ENCODE measurements at regions not wholly inside any gene's neighbourhood (a gene's known extent, or its start where the extent isn't known, plus 50 kb on each side); places are given as distances from the start of the nearest gene placed in this dataset.

DNA sequence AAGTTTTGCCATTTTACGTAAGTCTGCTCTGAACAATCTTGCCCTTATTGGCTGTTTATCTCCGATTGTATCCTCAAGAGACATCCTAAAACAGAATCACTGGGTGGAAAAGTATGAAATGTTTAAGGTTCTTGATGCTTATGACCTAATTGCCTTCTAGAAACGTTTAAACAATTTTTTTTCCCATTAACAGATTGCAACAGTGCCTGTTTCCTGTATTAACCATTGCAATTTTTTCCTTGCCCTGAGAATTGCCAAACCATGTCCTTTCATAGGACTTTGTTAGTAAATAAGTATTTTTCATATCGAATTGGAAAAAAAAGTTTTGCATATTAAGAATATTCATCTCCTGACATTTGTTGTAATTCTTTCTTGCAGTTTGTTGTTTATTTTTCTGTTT lies 639.8 kb downstream of the INHBA start:
- Histone ChIP-seq H3K27me3 (no peaks in the 10 kb centered on the region), H3K4me3 (no peak overlapping the region), H3K9me3 (no peaks in the 10 kb centered on the region), H3K36me3 (no peaks in the 10 kb centered on the region), H3K4me1 (ENCODE audit: insufficient read depth) (no peaks in the 10 kb centered on the region), H3K27ac (no peak overlapping the region)
- TF ChIP-seq, protein P1, sequence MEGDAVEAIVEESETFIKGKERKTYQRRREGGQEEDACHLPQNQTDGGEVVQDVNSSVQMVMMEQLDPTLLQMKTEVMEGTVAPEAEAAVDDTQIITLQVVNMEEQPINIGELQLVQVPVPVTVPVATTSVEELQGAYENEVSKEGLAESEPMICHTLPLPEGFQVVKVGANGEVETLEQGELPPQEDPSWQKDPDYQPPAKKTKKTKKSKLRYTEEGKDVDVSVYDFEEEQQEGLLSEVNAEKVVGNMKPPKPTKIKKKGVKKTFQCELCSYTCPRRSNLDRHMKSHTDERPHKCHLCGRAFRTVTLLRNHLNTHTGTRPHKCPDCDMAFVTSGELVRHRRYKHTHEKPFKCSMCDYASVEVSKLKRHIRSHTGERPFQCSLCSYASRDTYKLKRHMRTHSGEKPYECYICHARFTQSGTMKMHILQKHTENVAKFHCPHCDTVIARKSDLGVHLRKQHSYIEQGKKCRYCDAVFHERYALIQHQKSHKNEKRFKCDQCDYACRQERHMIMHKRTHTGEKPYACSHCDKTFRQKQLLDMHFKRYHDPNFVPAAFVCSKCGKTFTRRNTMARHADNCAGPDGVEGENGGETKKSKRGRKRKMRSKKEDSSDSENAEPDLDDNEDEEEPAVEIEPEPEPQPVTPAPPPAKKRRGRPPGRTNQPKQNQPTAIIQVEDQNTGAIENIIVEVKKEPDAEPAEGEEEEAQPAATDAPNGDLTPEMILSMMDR (IDR thresholded peaks at IDR 0.05) = no peak
- no peak for TF ChIP-seq POLR2A (IDR thresholded peaks at IDR 0.05)
- no peak for TF ChIP-seq EP300 (IDR thresholded peaks at IDR 0.05)
- DNase-seq = no peak
- 61 to 72% (median 66%) methylated on average over 4 of the region's 4 CpGs for WGBS, 3 donors
- intact Hi-C loops (cut with DNase I) = no loop called here

DNA sequence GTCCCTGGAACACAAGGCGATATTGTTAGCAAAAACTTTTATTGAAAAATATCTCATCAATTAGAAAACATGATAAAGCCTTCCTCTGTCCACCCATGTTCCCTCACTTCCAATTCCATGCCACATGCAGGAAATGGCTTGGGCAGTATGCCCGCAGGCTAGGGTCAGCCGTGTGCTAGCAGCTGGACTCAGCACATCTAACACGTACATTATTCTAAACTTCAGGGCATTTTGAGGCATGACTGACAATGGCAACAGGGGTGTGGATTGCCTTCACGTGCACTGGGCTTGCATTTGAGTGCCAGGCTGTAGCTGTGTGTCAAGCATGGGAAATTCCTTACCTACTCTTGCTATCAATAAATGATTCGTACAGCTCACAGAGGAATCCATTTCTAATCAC lies 642.1 kb downstream of the INHBA start:
- no peaks in the 10 kb centered on the region for H3K9me3 ChIP-seq
- no peaks in the 10 kb centered on the region for H3K27me3 ChIP-seq
- H3K4me3 ChIP-seq = no peak overlapping the region
- no peak overlapping the region for H3K27ac ChIP-seq
- no peak for TF ChIP-seq POLR2A (IDR thresholded peaks at IDR 0.05)
- TF ChIP-seq EP300 (IDR thresholded peaks at IDR 0.05) = no peak
- TF ChIP-seq, protein P1 (IDR thresholded peaks at IDR 0.05) = no peak
- no peaks in the 10 kb centered on the region for H3K36me3 ChIP-seq
- no peak for DNase-seq
- intact Hi-C loops (cut with DNase I) = no loop called here
- WGBS, 3 donors = 86 to 90% (median 88%) methylated on average over 6 of the region's 6 CpGs
- H3K4me1 ChIP-seq (ENCODE audit: insufficient read depth) = no peaks in the 10 kb centered on the region

DNA sequence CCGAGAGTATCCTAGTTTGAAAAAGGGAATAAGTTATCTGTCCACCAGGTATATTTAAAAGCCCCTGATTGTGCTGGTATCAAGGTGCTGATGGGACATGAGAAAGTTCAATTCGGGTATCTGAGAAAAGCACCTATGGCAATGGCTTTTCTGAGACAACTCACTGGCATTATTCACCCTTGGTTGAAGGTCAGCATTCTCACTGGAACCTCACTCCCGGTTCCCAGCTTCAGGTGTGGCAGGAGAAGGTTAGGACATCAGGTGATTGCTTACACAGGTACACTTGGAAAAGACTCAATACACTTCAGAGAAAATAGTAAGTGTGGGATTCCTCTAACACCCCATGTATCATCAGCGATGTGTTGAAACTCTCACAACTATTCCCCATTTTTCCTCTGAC lies 643.1 kb downstream of the INHBA start:
- Histone ChIP-seq H3K4me1 (ENCODE audit: insufficient read depth) (no peaks in the 10 kb centered on the region), H3K27me3 (no peaks in the 10 kb centered on the region), H3K4me3 (no peak overlapping the region), H3K27ac (no peak overlapping the region), H3K36me3 (no peaks in the 10 kb centered on the region), H3K9me3 (no peaks in the 10 kb centered on the region)
- DNase-seq = no peak
- no peak for TF ChIP-seq POLR2A (IDR thresholded peaks at IDR 0.05)
- TF ChIP-seq, protein P1 (IDR thresholded peaks at IDR 0.05) = no peak
- no peak for TF ChIP-seq EP300 (IDR thresholded peaks at IDR 0.05)
- intact Hi-C loops (cut with DNase I) = no loop called here
- 86 to 90% (median 86%) methylated on average over 4 of the region's 4 CpGs for WGBS, 3 donors

DNA sequence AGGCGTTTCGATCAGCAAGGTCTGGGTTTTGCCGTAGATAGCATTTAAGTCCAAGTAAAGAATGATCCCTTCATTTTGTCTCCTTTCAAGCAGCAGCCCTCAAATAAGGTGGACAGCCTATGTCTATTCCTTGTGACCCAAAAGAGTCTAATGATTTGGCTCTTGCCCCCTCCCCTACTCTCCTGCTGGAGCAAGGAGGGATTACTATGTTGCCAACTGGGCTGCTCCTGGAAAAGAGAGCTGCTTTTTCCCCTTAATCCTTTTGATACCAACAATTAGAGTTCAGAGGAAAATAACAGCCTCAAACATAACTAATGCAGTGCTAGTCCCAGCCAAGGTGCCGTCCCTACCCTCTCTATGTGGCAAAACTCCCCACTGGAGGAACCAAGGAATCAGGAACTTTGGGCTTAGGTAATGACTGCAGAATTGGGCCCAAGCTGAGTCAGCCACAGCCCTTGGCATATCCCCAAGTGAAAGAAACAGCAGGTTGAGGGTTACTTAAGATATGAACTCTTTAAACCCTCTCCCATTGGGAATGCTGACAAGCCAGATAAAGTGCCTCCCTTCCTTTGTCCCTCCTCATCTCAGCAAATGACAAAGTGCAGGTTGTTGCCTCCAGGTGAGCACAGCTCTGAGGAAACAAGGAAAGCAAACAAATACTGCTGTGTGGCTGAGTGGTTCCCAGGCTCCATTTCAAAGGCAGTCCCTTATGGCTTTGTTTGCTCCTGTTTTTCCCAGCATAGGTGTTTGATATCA lies 643.7 kb downstream of the INHBA start:
- H3K9me3 ChIP-seq = no peaks in the 10 kb centered on the region
- WGBS, 3 donors = 95 to 96% (median 95%) methylated on average over 4 of the region's 4 CpGs
- H3K27ac ChIP-seq = no peak overlapping the region
- no peak for DNase-seq
- H3K27me3 ChIP-seq = no peaks in the 10 kb centered on the region
- intact Hi-C loops (cut with DNase I) = no loop called here
- H3K36me3 ChIP-seq = no peaks in the 10 kb centered on the region
- no peak overlapping the region for H3K4me3 ChIP-seq
- TF ChIP-seq, protein P1 (IDR thresholded peaks at IDR 0.05) = no peak
- TF ChIP-seq EP300 (IDR thresholded peaks at IDR 0.05) (no peak), POLR2A (IDR thresholded peaks at IDR 0.05) (no peak)
- H3K4me1 ChIP-seq (ENCODE audit: insufficient read depth) = no peaks in the 10 kb centered on the region
